GM23338 (cell line): ENCODE measurements at regions not wholly inside any gene's neighbourhood (a gene's known extent, or its start where the extent isn't known, plus 50 kb on each side); places are given as distances from the start of the nearest gene placed in this dataset.

Experiments used
- ATAC-seq: fragments of 200-7000 bp; cut with Tn5 transposase; 3 replicates; pipeline ENCODE4 v1.9.1; 2020
- DNase-seq: peaks from one replicate; pipeline ENCODE4 v3.0.0-alpha.2; 2015; ENCODE audit warnings: low spot score
- H2AFZ ChIP-seq: fragments of 200-600 bp; sonication (generic); 2 replicates; pipeline ENCODE4 v1.8.0; 2016; ENCODE audit warnings: antibody characterized with exemption, mild to moderate bottlenecking, moderate library complexity
- H3F3A ChIP-seq: fragments of 200-600 bp; sonication (generic); replicated peaks from 2 replicates; pipeline ENCODE4 v1.8.0; 2017; ENCODE audit warnings: antibody characterized with exemption, mixed run types, low read depth
- H3K27ac ChIP-seq: fragments of 200-600 bp; sonication (generic); 2 replicates; pipeline ENCODE4 v1.6.1; 2016; ENCODE audit warnings: low read depth
- H3K27me3 ChIP-seq: fragments of 200-600 bp; sonication (generic); 2 replicates; pipeline ENCODE4 v1.8.0; 2016; ENCODE audit warnings: mild to moderate bottlenecking, mixed run types, moderate library complexity; ENCODE audit not compliant: insufficient read depth
- H3K36me3 ChIP-seq: fragments of 200-600 bp; sonication (generic); 2 replicates; pipeline ENCODE4 v1.8.0; 2016; ENCODE audit warnings: mild to moderate bottlenecking; ENCODE audit not compliant: insufficient read depth
- H3K4me1 ChIP-seq: fragments of 200-600 bp; sonication (generic); 2 replicates; pipeline ENCODE4 v1.8.0; 2016; ENCODE audit warnings: mild to moderate bottlenecking, moderate library complexity; ENCODE audit not compliant: insufficient read depth
- H3K4me2 ChIP-seq: fragments of 200-600 bp; sonication (generic); 2 replicates; pipeline ENCODE4 v1.7.1; 2017; ENCODE audit warnings: mixed run types
- H3K4me3 ChIP-seq: fragments of 200-600 bp; sonication (generic); 2 replicates; pipeline ENCODE4 v1.6.1; 2016; ENCODE audit warnings: mixed run types
- H3K79me2 ChIP-seq: fragments of 200-600 bp; sonication (generic); replicated peaks from 2 replicates; pipeline ENCODE4 v1.8.0; 2017; ENCODE audit warnings: mild to moderate bottlenecking; ENCODE audit not compliant: insufficient read depth
- H3K9me2 ChIP-seq: fragments of 200-600 bp; sonication (generic); 2 replicates; pipeline ENCODE4 v1.8.0; 2017; ENCODE audit not compliant: insufficient read depth
- H4K20me1 ChIP-seq: fragments of 200-600 bp; sonication (generic); replicated peaks from 2 replicates; pipeline ENCODE4 v1.8.0; 2017; ENCODE audit warnings: mild to moderate bottlenecking; ENCODE audit not compliant: insufficient read depth
- H3K27ac Mint-ChIP-seq: 2 replicates; pipeline ENCODE4 v1.8.0; 2020; ENCODE audit warnings: inconsistent platforms, mild to moderate bottlenecking, moderate library complexity, mixed read lengths
- H3K27me3 Mint-ChIP-seq: 3 replicates; pipeline ENCODE4 v1.8.0; 2022; ENCODE audit warnings: low read depth, mild to moderate bottlenecking, moderate library complexity, mixed read lengths, inconsistent platforms; ENCODE audit not compliant: insufficient read depth, poor library complexity
- H3K36me3 Mint-ChIP-seq: 3 replicates; pipeline ENCODE4 v1.8.0; 2021; ENCODE audit warnings: low read depth, mild to moderate bottlenecking, inconsistent platforms, moderate library complexity, mixed read lengths
- H3K4me1 Mint-ChIP-seq: 3 replicates; pipeline ENCODE4 v1.8.0; 2020; ENCODE audit warnings: mild to moderate bottlenecking, inconsistent platforms, mixed read lengths
- H3K4me3 Mint-ChIP-seq: 3 replicates; pipeline ENCODE4 v1.8.0; 2021; ENCODE audit warnings: moderate library complexity, mild to moderate bottlenecking, inconsistent platforms, mixed read lengths
- H3K9me3 Mint-ChIP-seq: 3 replicates; pipeline ENCODE4 v1.8.0; 2020; ENCODE audit warnings: moderate library complexity, mild to moderate bottlenecking, inconsistent platforms, mixed read lengths
- CTCF ChIP-seq, 2 experiments: fragments of 200-600 bp in 1 of 2; sonication (generic) in 1 of 2; conservative IDR thresholded peaks; 2 replicates each; pipeline versions ENCODE4 v1.5.1 to v1.6.1; 2016 to 2017; ENCODE audit warnings: antibody characterized with exemption in 2 of 2, low read depth in 2 of 2, mild to moderate bottlenecking in 2 of 2, moderate library complexity in 1 of 2
- NANOG ChIP-seq: IDR thresholded peaks from 2 replicates; pipeline ENCODE4 v1.6.1; 2016; ENCODE audit warnings: antibody characterized with exemption, borderline replicate concordance
- POLR2AphosphoS5 ChIP-seq: IDR thresholded peaks from 2 replicates; pipeline ENCODE4 v1.6.1; 2016; ENCODE audit warnings: antibody characterized with exemption, low read depth
- REST ChIP-seq: IDR thresholded peaks from one replicate; pipeline ENCODE4 v1.6.1; 2018; ENCODE audit warnings: antibody characterized with exemption; ENCODE audit not compliant: unreplicated experiment
- STAT1 ChIP-seq: IDR thresholded peaks from one replicate; pipeline ENCODE4 v1.6.1; 2016; ENCODE audit warnings: antibody characterized with exemption; ENCODE audit not compliant: unreplicated experiment
- ZNF114 ChIP-seq: fragments of 250-450 bp; sonication (Bioruptor Pico); IDR thresholded peaks from 2 replicates; pipeline ENCODE4 v1.5.0; 2020; ENCODE audit warnings: mild to moderate bottlenecking, moderate library complexity

GRCh38 chr9:93825348-93826115 is 129.6 kb downstream of the BARX1 start:
- H3K4me1 Mint-ChIP-seq, result peaks cover 10% of the 10 kb centered on the region
- peaks cover 28% of the 10 kb centered on the region for H3K27me3 Mint-ChIP-seq
- peaks cover 10% of the 10 kb centered on the region; the same call in 2 of the 3 replicates for H3K9me3 Mint-ChIP-seq
- H3K36me3 Mint-ChIP-seq, result no peaks in the 10 kb centered on the region
- H3K27ac Mint-ChIP-seq, result no peak overlapping the region
- Histone ChIP-seq H3K27ac (no peak overlapping the region), H2AFZ (peak overlapping the region; percentile 93), H3K27me3 (peaks cover 16% of the 10 kb centered on the region), H3K4me1 (no peaks in the 10 kb centered on the region), H3K36me3 (no peaks in the 10 kb centered on the region), H3K79me2 (no peaks in the 10 kb centered on the region), H4K20me1 (no peaks in the 10 kb centered on the region), H3F3A (no peaks in the 10 kb centered on the region), H3K4me2 (peak overlapping the region; percentile 90; the same call in 1 of the 2 replicates), H3K4me3 (peak overlapping the region; percentile 62; the same call in 1 of the 2 replicates), H3K9me2 (no peaks in the 10 kb centered on the region)
- DNase-seq, result no peak
- no peak for ATAC-seq
- no peak overlapping the region for H3K4me3 Mint-ChIP-seq
- no peak for TF ChIP-seq ZNF114 (CRISPR knock-in tag)

- Histone ChIP-seq H2AFZ (no peak overlapping the region), H3K4me2 (no peak overlapping the region), H3K9me2 (no peaks in the 10 kb centered on the region), H3K79me2 (no peaks in the 10 kb centered on the region), H3K27ac (no peak overlapping the region), H3K4me3 (no peak overlapping the region), H3F3A (no peaks in the 10 kb centered on the region), H4K20me1 (no peaks in the 10 kb centered on the region), H3K36me3 (no peaks in the 10 kb centered on the region), H3K27me3 (peaks cover 16% of the 10 kb centered on the region), H3K4me1 (no peaks in the 10 kb centered on the region)
- Mint-ChIP-seq H3K4me3 (no peak overlapping the region), H3K36me3 (no peaks in the 10 kb centered on the region), H3K27me3 (peaks cover 26% of the 10 kb centered on the region), H3K4me1 (peaks cover 10% of the 10 kb centered on the region), H3K27ac (no peak overlapping the region), H3K9me3 (peaks cover 10% of the 10 kb centered on the region; the same call in 2 of the 3 replicates)
- TF ChIP-seq CTCF (conservative IDR thresholded peaks at IDR 0.05; ENCODE audit: low read depth in 2 of 2), result no peak
- TF ChIP-seq ZNF114 (CRISPR knock-in tag), result no peak
- TF ChIP-seq NANOG, result no peak
- no peak for TF ChIP-seq POLR2AphosphoS5
- no peak for TF ChIP-seq STAT1
- no peak for TF ChIP-seq REST
- ATAC-seq (no peak), DNase-seq (no peak)
Measured at GRCh38 chr9:93824386-93825294, 130.5 kb downstream of the BARX1 start.
